Hepatocyte (in vitro differentiated cells): ENCODE measurements at regions not wholly inside any gene's neighbourhood (a gene's known extent, or its start where the extent isn't known, plus 50 kb on each side); places are given as distances from the start of the nearest gene placed in this dataset.

Experiments
- CTCF ChIP-seq: fragments of 200-600 bp; sonication (generic); IDR thresholded peaks from 2 replicates; pipeline ENCODE4 v1.5.1; 2016; ENCODE audit warnings: antibody characterized with exemption, mild to moderate bottlenecking; ENCODE audit not compliant: poor library complexity
- EZH2 ChIP-seq: fragments of 200-600 bp; sonication (generic); IDR thresholded peaks from 2 replicates; pipeline ENCODE4 v1.6.1; 2016; ENCODE audit warnings: antibody characterized with exemption, mild to moderate bottlenecking, borderline replicate concordance
- EZH2phosphoT487 ChIP-seq: fragments of 200-600 bp; sonication (generic); IDR thresholded peaks from one replicate; pipeline ENCODE4 v1.6.1; 2018; ENCODE audit warnings: antibody characterized with exemption, mild to moderate bottlenecking, low read depth, moderate library complexity; ENCODE audit not compliant: unreplicated experiment, severe bottlenecking

GRCh38 chr14:28482251-28483040, 284.1 kb upstream of the FOXG1 start:
- TF ChIP-seq CTCF (no peak), EZH2phosphoT487 (no peak), EZH2 (no peak)
